CD4-positive, alpha-beta T cell (primary cell): ENCODE measurements at regions not wholly inside any gene's neighbourhood (a gene's known extent, or its start where the extent isn't known, plus 50 kb on each side); places are given as distances from the start of the nearest gene placed in this dataset.
"Not testable (repeated sequence)": the region's sequence is repeated elsewhere in the genome, so short reads cannot be mapped to it uniquely, and the experiment has no call there.

Experiments
- ATAC-seq: fragments of 200-7000 bp; cut with Tn5 transposase; one replicate; pipeline ENCODE4 v1.10.0; 2022; ENCODE audit warnings: mild to moderate bottlenecking; ENCODE audit not compliant: poor library complexity
- CTCF ChIA-PET: fragments of 350-600 bp; sonication (Branson Sonifier 250); formaldehyde crosslinking; loops from one replicate; lab custom pipeline; 2021; ENCODE audit warnings: antibody characterized with exemption, inconsistent platforms; lab: Charles Lee
- POLR2A ChIA-PET: fragments of 350-600 bp; sonication (Branson Sonifier 250); formaldehyde crosslinking; loops from one replicate; lab custom pipeline; 2021; ENCODE audit warnings: antibody characterized with exemption, inconsistent platforms; lab: Charles Lee
- DNase-seq, 14 experiments: peaks; one replicate each; pipeline ENCODE4 v3.0.0-alpha.2; 2013 to 2020; ENCODE audit warnings: mixed read lengths in 2 of 14
- H3K27ac ChIP-seq, 2 donors: one replicate each; pipeline versions ENCODE4 v1.5.1 to v1.7.0; 2013; ENCODE audit warnings: low read length in 2 of 2, low read depth in 1 of 2, mild to moderate bottlenecking in 1 of 2
- H3K27me3 ChIP-seq, 2 experiments: 1 replicate in 1 of 2; 2 replicates in 1 of 2; pipeline versions ENCODE4 v1.6.1 to v1.7.0; 2013; ENCODE audit warnings: low read length in 2 of 2, control low read depth in 1 of 2, mild to moderate bottlenecking in 1 of 2, moderate library complexity in 1 of 2; ENCODE audit not compliant: insufficient read depth in 2 of 2, control insufficient read depth in 1 of 2
- H3K36me3 ChIP-seq: one replicate; pipeline ENCODE4 v1.6.1; 2013; ENCODE audit warnings: low read length, control low read depth; ENCODE audit not compliant: insufficient read depth
- H3K4me1 ChIP-seq: one replicate; pipeline ENCODE4 v1.6.1; 2013; ENCODE audit warnings: low read length, control low read depth; ENCODE audit not compliant: insufficient read depth
- H3K4me3 ChIP-seq: one replicate; pipeline ENCODE4 v1.5.1; 2013; ENCODE audit warnings: mild to moderate bottlenecking, low read length, moderate library complexity
- H3K9me3 ChIP-seq, 2 experiments: 1 replicate in 1 of 2; 2 replicates in 1 of 2; pipeline versions ENCODE4 v1.6.1 to v1.7.0; 2013; ENCODE audit warnings: low read length in 2 of 2, mild to moderate bottlenecking in 2 of 2, control low read depth in 1 of 2, moderate library complexity in 1 of 2; ENCODE audit not compliant: control insufficient read depth in 1 of 2, insufficient read depth in 1 of 2
- H3K27ac Mint-ChIP-seq: one replicate; pipeline ENCODE4 v1.8.0; 2020; ENCODE audit warnings: mixed read lengths
- H3K27me3 Mint-ChIP-seq: one replicate; pipeline ENCODE4 v1.8.0; 2021; ENCODE audit warnings: mixed read lengths
- H3K36me3 Mint-ChIP-seq: one replicate; pipeline ENCODE4 v1.8.0; 2021; ENCODE audit warnings: low read depth, mixed read lengths
- H3K4me1 Mint-ChIP-seq: one replicate; pipeline ENCODE4 v1.8.0; 2021; ENCODE audit warnings: low read depth, mixed read lengths
- H3K4me3 Mint-ChIP-seq: one replicate; pipeline ENCODE4 v1.8.0; 2020; ENCODE audit warnings: mild to moderate bottlenecking, mixed read lengths
- H3K9me3 Mint-ChIP-seq: one replicate; pipeline ENCODE4 v1.8.0; 2020; ENCODE audit warnings: mixed read lengths
- intact Hi-C, 2 experiments: fragments of 100-400 bp; cut with DNase I in 1 of 2; cut with micrococcal nuclease in 1 of 2; formaldehyde crosslinking; loops; one replicate each; pipeline versions ENCODE4 v1.15.1 to v1.9.0; 2023 to 2025; cut with DNase I, micrococcal nuclease
- TF ChIP-seq, protein P1 (sequence below): fragments of 200-600 bp; IDR thresholded peaks from one replicate; pipeline ENCODE4 v1.8.0; 2022; ENCODE audit warnings: antibody characterized with exemption, mild to moderate bottlenecking

DNA sequence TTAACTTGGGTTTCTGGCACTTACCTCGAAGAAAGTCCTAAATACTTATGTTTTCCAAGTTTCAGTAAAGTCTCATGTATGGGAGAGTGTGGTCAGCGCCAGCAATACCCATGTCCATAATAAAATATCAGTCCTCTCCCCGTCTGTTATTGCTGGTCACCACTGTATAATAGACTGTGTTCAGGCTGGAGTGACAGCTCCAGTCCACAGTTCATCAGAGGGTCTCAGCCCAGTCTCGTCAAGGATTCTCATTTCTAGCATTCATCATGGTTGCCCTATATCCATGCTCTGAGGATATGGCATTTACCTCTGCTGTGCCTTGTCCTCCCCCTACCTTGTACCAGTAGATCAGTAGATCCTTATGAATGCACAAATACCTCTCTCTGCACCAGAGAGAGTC lies 384.5 kb downstream of the NPIPA7 start:
- no peaks in the 10 kb centered on the region for H3K9me3 ChIP-seq
- H3K27ac Mint-ChIP-seq = no peak overlapping the region
- no peaks in the 10 kb centered on the region for H3K36me3 Mint-ChIP-seq
- CTCF ChIA-PET = no interaction called here
- no peak overlapping the region for H3K4me3 ChIP-seq
- H3K36me3 ChIP-seq = no peaks in the 10 kb centered on the region
- no peak overlapping the region for H3K27ac ChIP-seq
- H3K27me3 Mint-ChIP-seq = peaks cover 5% of the 10 kb centered on the region
- peaks cover 2% of the 10 kb centered on the region for H3K9me3 Mint-ChIP-seq
- intact Hi-C loops = no loop called here
- POLR2A ChIA-PET = no interaction called here
- TF ChIP-seq, protein P1, sequence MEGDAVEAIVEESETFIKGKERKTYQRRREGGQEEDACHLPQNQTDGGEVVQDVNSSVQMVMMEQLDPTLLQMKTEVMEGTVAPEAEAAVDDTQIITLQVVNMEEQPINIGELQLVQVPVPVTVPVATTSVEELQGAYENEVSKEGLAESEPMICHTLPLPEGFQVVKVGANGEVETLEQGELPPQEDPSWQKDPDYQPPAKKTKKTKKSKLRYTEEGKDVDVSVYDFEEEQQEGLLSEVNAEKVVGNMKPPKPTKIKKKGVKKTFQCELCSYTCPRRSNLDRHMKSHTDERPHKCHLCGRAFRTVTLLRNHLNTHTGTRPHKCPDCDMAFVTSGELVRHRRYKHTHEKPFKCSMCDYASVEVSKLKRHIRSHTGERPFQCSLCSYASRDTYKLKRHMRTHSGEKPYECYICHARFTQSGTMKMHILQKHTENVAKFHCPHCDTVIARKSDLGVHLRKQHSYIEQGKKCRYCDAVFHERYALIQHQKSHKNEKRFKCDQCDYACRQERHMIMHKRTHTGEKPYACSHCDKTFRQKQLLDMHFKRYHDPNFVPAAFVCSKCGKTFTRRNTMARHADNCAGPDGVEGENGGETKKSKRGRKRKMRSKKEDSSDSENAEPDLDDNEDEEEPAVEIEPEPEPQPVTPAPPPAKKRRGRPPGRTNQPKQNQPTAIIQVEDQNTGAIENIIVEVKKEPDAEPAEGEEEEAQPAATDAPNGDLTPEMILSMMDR = no peak
- H3K4me3 Mint-ChIP-seq = no peak overlapping the region
- DNase-seq (no peak), ATAC-seq (no peak)
- no peaks in the 10 kb centered on the region for H3K4me1 ChIP-seq
- no peaks in the 10 kb centered on the region for H3K4me1 Mint-ChIP-seq
- H3K27me3 ChIP-seq = no peaks in the 10 kb centered on the region

DNA sequence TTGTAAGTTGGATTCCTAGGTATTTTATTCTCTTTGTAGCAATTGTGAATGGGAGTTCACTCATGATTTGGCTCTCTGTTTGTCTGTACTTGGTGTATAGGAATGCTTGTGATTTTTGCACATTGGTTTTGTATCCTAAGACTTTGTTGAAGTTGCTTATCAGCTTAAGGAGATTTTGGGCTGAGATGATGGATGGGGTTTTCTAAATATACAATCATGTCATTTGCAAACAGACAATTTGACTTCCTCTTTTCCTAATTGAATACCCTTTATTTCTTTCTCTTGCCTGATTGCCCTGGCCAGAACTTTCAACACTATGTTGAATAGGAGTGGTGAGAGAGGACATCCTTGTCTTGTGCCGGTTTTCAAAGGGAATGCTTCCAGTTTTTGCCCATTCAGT lies 391.8 kb downstream of the NPIPA7 start:
- H3K4me1 ChIP-seq, intact Hi-C loops, H3K9me3 ChIP-seq, H3K9me3 Mint-ChIP-seq, H3K4me3 ChIP-seq, POLR2A ChIA-PET, H3K4me1 Mint-ChIP-seq, CTCF ChIA-PET, H3K4me3 Mint-ChIP-seq, H3K27ac ChIP-seq, H3K27ac Mint-ChIP-seq, ATAC-seq, H3K27me3 ChIP-seq, H3K36me3 Mint-ChIP-seq, DNase-seq, H3K36me3 ChIP-seq: not testable (repeated sequence)
- H3K27me3 Mint-ChIP-seq = peaks cover 10% of the 10 kb centered on the region

DNA sequence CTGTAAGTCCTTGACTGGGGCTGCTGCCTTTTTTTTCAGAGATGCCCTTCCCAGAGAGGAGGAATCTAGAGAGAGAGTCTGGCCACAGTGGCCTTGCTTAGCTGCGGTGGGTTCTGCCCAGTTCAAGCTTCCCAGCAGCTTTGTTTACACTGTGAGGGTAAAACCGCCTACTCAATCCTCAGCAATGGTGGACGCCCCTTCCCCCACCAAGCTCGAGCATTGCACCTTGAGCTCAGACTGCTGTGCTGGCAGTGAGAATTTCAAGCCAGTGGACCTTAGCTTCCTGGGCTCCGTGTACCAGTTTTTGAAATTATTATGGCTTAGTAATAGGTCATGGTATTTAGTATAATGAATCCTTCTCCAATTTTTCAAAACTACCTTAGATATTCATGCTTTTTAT lies 395.4 kb downstream of the NPIPA7 start:
- Histone ChIP-seq H3K9me3 (no peaks in the 10 kb centered on the region), H3K4me1 (no peaks in the 10 kb centered on the region), H3K27me3 (peaks cover 0 to 6% of the 10 kb centered on the region in 2 experiments), H3K36me3 (no peaks in the 10 kb centered on the region), H3K4me3 (no peak overlapping the region), H3K27ac (no peak overlapping the region)
- Mint-ChIP-seq H3K36me3 (no peaks in the 10 kb centered on the region), H3K4me1 (no peaks in the 10 kb centered on the region), H3K9me3 (no peaks in the 10 kb centered on the region), H3K4me3 (no peak overlapping the region), H3K27me3 (peaks cover 33% of the 10 kb centered on the region), H3K27ac (no peak overlapping the region)
- ATAC-seq (no peak), DNase-seq (no peak)
- intact Hi-C loops = no loop called here
- TF ChIP-seq, protein P1 = no peak
- CTCF ChIA-PET = no interaction called here
- POLR2A ChIA-PET = interaction anchor here (0.5 kb wide), 1 partner anchor 794 kb away, joined by 3 read pairs; no protein-coding TSS in a partner anchor

DNA sequence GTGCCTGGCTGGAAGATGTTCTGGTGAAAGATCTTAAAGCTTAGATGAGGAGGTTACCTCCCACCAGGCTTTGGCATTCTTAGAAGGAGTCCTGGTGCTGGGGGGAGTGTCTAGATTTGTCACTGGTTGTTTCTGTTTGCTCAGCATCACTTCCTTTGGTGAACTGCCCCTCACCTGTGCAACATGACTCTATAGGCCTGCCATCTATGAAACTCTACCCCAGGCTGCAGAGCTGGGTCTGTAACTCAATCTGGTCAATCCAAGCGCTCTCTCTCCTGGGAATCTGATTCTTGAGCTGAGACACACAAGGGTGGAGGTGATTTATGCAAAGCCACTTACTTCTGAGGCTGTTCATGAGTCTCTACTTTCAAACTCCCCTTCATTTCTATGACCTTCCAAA lies 399.4 kb downstream of the NPIPA7 start:
- Histone ChIP-seq H3K27me3 (peaks cover 0 to 6% of the 10 kb centered on the region in 2 experiments), H3K4me1 (no peaks in the 10 kb centered on the region), H3K36me3 (no peaks in the 10 kb centered on the region), H3K4me3 (no peak overlapping the region), H3K27ac (no peak overlapping the region), H3K9me3 (no peaks in the 10 kb centered on the region)
- ChIA-PET POLR2A (no interaction called here), CTCF (no interaction called here)
- no peaks in the 10 kb centered on the region for H3K4me1 Mint-ChIP-seq
- no peak overlapping the region for H3K27ac Mint-ChIP-seq
- DNase-seq = no peak
- H3K4me3 Mint-ChIP-seq = no peak overlapping the region
- peaks cover 53% of the 10 kb centered on the region for H3K27me3 Mint-ChIP-seq
- ATAC-seq = no peak
- no peaks in the 10 kb centered on the region for H3K9me3 Mint-ChIP-seq
- TF ChIP-seq, protein P1 = no peak
- no peaks in the 10 kb centered on the region for H3K36me3 Mint-ChIP-seq
- intact Hi-C loops = no loop called here
